HuH-7 (cell line): ENCODE measurements at regions not wholly inside any gene's neighbourhood (a gene's known extent, or its start where the extent isn't known, plus 50 kb on each side); places are given as distances from the start of the nearest gene placed in this dataset.
"Not testable (repeated sequence)": the region's sequence is repeated elsewhere in the genome, so short reads cannot be mapped to it uniquely, and the experiment has no call there.

Experiments
- DNase-seq: peaks from one replicate; pipeline ENCODE4 v3.0.0; 2011; ENCODE audit warnings: low spot score

DNA sequence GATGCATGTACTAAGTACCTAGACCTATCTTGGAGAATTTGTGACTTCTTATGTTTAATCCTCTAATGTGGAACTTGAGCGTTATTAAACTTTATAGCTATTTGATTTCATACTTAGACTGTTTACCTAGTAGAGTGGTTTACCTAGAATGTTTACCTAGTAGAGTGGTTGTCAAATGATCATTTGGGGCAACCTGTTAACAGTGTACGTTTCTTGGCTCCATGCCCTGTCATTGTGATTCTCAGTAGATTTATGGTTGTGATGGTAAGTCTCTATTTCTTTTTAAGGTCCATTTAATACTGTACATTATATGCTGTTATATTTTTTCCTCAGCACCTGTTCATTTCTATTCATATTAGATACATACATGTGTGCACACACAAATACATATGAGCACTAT is 233.0 kb upstream of the MAD2L1 start:
- no peak for DNase-seq

DNA sequence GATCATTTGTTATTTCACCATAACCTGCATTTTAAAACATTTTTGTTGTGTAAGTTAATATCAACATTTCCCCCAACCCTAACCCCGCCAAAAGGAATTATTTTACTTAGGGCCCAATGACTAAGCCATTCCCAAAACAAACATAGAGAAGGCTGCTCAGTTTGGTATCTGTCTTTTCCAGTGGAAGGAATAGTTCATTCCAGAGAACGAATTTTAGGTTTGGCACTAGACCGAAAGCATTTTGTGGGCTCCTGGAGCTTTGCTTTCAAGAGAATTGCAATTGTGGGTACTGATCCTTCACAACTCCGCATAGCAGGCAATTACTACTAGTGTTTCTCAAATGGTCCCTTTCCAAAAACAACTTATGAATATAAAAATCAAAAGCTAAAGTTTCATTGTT is 226.7 kb upstream of the MAD2L1 start:
- no peak for DNase-seq

DNA sequence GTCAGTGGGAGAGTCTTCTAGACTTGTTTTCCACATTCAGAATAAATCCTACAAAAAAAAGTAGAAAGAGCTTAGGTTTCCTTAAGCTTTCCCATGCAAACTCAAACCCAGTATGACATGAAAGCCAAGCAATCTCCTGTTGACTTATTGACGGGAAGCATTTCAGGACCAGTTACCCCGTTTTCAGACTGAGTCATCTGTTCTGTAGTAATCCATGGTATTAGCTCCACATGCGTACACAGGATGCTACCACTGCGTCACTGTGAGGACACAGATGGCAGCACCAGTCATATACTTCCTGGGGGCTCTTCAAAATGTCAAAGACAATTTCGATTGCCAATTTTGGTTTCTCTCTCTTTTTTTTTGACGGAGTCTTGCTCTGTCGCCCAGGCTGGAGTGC is 224.9 kb upstream of the MAD2L1 start:
- no peak for DNase-seq

DNA sequence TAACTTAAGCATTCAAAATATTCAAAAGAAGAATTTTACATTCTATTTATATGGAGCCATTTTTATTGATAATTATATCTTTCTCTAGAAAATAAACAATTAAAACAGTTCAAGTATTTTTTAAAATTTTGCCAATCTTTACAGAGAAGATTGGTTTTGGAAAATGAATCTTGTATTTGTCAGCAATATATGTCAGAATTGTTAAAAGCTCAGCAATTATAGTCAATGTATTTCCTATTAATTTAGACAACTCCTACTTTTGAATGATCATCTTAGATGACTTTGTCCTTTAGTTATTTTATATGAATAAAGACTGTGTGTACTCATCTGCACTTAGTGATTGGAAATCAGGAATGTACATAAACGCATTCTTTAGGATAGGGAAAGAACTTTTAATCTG is 223.9 kb upstream of the MAD2L1 start:
- DNase-seq, result no peak

DNA sequence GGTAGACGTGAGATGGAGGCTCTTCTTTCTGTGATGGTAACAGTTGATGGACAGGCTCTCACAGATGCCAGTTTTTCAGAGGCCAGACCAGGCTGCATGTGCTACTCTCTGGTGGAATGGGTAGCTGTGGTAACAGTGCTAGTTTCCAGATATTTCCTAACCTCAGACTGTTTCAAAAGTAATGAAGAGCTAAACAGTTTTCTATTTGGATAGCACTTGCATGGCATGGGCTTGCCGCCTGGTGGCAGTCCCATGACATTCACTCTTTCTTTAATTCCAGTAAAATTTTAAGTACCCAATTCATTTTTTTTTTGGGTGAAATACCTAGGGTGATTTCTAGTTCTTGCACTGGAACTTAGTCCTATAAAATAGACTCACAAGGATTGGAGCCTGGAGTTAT is 220.2 kb upstream of the MAD2L1 start:
- DNase-seq, result peak; percentile 1

DNA sequence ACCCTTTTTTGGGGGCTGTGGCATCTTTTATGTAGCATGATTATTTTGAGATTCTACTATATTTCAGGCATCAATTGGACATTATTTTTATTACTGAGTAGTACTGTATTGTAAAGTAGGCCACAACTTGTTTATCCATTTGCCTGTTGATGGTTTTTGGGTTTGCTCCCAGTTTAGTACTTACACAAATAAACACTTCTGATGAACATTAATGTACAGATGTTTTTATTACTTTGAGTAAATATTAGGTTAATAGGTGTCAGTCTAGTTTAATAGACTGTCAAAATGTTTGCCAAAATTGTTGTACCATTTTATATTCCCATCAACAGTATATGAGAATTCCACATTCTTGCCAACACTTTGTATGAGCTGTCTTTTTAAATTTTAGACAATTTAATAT is 214.9 kb upstream of the MAD2L1 start:
- DNase-seq, result no peak

DNA sequence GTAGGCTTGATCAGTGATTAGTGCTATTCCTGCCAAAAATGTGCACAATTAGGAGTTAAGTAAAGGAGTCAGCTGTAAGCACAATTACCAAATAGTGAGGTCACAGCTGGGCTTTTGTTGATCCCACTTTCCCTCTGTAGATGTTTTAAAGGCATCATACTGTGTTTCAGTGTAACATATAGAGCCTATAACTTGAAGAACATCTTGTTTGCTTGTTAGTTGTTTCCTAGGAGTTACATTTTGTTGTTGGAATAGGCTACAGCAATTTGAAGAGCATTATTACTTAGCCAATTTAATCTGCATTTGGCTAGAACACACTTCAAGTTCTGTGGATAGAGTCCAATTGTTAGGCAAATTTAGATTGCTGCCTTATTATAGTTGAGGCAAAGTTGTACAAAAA is 210.7 kb upstream of the MAD2L1 start:
- no peak for DNase-seq

DNA sequence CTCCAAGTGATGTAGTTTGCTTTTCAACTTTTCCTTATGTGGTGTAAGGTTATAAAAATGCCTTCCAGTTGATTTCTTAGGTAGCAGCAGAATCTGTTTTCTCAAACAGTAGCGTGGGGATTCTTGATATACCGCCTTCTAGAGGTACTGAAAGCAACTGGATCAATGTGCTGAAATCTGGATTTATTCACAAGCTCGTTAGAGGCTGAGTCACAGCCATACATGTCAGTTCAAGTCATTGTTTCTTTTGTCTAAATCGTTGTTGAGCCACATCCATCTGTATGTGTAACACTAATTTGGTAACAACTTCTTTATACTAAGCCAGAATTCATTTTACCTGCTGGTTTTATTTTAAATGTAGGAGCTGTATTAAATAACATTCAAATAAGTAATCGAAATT is 200.0 kb upstream of the MAD2L1 start:
- no peak for DNase-seq

DNA sequence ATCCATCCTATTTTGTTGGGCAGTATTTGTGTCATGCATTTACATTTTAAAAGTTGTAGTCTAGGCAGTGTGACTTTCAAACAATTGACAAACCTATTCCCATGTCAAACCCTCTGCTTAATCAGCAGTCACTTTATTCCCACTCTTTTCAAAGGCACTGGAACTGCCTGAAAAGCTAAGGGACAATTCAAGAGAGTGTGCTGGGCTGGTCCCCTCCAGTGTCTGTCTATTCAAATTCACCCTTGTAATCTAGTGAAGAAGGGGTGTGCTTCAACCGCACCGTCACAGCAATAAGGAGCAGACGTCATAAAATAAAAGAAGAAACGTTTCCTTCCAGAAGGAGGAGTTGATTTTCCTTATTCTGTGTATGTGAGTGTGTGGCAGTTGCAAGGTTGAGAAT is 197.0 kb upstream of the MAD2L1 start:
- DNase-seq, result no peak

DNA sequence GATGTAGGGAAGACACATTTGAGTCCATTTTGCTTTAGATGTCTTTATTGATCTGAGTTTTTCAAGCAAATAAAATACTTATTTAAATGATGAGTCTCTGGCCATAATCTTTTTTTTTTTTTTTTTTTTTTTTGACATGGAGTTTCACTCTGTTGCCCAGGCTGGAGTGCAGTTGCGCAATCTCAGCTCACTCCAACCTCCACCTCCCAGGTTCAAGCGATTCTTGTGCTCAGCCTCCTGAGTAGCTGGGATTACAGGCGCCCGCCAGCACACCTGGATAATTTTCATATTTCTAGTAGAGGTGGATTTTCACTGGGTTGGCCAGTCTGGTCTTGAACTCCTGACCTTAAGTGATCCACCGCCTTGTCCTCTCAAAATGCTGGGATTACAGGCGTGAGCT is 194.5 kb upstream of the MAD2L1 start:
- DNase-seq, result no peak

DNA sequence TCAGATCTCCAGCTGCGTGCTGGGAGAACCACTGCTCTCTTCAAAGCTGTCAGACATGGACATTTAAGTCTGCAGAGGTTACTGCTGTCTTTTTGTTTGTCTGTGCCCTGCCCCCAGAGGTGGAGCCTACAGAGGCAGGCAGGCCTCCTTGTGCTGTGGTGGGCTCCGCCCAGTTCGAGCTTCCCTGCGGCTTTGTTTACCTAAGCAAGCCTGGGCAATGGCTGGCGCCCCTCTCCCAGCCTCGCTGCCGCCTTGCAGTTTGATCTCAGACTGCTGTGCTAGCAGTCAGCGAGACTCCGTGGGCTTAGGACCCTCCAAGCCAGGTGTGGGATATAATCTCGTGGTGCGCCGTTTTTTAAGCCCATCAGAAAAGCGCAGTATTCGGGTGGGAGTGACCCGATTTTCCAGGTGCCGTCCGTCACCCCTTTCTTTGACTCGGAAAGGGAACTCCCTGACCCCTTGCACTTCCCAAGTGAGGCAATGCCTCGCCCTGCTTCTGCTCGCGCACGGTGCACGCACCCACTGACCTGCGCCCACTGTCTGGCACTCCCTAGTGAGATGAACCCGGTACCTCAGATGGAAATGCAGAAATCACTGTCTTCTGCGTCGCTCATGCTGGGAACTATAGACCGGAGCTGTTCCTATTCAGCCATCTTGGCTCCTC is 189.6 kb upstream of the MAD2L1 start:
- DNase-seq, result not testable (repeated sequence)

DNA sequence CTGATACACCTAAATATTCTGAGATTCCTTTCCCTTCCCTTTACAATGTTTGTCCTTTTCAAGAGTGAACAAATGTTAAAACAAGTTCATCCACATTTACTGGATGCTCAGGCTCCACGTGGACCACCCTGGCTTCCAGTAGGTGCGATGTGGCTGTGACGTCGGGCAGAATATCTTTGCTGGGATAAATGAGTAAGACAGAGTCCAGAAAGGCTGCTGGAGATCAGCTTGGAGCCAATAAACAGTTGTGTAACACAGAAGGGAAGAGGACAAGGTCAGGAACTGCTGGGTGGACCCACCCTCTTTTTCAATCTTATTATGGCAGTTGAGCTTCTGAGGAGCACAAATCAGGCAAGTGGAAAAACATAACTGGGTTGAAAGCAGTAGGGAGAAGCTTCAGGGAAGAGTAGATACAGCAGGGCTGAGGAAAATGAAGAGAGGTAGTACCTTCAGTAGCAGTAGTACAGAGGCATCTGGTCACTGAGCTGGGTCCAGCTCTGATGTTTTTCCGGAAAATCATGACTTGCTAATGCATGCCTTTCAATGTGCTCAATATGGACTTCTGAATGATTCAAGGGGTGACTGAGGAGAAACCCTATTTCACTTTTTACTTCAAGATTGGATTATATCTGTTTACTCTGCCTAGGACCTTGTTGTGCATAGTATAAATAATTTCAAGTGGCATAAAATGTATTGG is 171.8 kb upstream of the MAD2L1 start:
- no peak for DNase-seq

DNA sequence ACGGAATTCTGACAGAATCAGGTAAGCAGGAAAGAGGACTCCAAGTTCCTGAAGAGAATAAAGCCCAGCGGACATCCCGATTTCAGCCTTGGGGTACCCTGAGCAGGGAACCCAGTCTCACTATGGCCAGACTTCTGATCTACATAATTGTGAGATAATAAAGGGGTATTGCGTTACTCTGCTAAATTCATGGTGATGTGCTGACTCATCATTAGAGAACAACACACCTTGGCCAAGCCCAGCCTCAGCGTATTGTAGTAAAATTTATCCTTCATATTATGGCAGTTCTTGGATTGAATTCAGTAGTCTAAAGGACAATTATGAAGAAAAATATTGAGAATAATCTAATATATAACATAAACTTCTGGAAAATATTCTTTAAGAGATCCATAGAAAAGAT is 170.2 kb upstream of the MAD2L1 start:
- DNase-seq, result no peak

DNA sequence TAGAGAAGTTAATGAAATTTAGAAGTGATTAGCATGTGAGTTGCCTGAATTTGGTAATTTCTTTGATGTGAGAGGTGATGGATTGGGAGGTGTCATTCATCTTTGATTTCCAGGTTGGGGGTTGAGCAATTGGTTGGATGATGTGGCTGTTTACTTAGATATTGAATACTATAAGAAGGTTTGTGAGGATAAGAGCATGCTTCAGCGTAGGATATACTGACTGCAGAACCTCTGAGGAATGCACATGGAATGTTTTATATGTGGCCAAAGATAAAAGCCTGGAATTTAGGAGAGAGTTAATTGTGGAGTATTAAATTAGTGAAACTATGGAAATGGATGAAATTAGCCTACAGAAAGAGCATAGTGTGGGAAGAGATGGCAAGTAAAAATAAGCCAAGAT is 165.4 kb upstream of the MAD2L1 start:
- no peak for DNase-seq

DNA sequence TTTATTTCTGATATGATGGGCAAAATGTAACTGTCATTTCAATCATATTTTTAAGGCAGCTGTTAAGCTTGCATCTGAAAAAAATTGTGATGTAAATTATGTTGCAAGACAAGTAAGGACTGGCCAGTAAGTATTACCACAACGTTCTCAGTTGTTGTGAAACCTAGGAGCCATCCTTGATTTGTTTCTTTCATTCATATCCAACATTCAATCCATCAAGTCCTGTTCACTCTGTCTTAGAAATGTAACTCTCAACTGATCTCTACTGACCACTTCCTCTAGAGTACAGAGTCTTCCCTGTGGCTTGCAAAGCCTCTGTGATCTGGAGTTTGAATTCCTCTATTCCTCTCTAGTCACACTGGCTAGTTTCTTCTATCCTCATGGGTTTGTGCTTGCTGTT is 161.4 kb upstream of the MAD2L1 start:
- no peak for DNase-seq

DNA sequence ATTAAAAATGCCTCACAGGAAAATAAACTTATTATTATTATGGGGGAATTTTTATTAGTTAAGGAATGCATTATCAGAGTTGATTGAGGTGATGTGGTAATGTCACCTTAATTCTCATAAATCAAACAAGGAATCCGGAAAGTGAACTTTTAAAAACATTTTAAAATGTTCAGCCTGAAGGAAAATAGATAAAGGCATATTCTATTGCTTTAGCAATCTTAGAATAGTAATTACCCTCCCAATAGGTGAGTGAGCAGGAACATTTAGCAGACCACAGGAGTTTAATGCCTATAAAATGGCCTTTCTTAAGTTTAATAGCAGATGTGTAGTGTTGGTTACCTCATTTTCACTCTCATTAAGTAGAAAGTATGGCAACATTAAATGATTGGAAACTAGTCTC is 160.9 kb upstream of the MAD2L1 start:
- no peak for DNase-seq

DNA sequence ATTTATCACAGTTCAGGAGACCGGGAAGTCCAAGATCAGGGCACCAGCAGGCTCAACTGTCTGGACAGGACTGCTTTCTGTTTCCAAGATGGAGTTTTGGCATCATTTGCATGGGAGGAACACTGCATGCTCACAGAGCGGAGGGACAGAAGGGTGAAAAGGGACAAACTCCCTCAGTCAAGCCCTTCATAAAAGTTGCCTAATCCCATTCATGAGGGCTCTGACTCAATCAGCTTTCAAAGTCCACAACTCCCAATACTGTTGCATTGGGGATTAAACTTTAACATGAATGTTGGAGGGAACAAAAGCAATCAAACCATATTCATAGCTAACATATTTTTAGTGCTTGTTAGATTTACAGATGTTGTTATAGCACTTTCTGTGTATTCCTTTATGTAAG is 158.9 kb upstream of the MAD2L1 start:
- peak; percentile 6 for DNase-seq

DNA sequence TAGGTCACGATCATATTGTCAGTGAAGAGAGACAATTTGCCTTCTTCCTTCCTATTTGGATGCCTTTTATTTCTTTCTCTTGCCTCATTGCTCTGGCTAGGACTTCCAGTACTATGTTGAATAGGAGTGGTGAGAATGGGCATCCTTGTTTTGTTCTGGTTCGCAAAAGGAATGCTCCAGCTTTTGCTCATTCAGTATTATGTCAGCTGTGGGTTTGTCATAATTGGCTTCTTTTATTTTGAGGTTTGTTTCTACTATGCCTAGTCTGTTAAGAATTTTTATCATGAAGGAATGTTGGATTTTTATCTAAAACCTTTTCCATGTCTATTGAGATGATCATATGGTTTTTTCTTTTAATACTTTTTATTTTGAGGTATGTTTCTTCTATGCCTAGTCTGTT is 152.3 kb upstream of the MAD2L1 start:
- no peak for DNase-seq

DNA sequence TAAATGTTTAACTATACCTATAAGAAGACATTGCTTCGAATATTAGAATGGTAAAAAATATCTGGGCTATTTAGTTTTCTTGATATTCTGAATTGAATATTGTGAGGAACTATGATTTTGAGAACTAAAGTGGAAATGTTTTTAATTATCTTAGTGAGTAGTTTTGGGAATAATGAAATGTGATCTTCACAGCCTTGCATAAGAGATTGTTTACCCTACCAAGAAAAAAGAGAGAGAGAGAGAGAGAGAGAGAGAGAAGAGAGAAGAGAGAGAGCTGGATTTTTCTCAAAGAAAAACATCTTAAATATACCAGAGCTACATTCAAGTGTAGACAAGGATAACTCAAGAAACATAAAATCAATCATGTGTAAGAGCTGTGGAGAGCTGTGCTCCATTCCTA is 148.7 kb upstream of the MAD2L1 start:
- DNase-seq, result no peak

DNA sequence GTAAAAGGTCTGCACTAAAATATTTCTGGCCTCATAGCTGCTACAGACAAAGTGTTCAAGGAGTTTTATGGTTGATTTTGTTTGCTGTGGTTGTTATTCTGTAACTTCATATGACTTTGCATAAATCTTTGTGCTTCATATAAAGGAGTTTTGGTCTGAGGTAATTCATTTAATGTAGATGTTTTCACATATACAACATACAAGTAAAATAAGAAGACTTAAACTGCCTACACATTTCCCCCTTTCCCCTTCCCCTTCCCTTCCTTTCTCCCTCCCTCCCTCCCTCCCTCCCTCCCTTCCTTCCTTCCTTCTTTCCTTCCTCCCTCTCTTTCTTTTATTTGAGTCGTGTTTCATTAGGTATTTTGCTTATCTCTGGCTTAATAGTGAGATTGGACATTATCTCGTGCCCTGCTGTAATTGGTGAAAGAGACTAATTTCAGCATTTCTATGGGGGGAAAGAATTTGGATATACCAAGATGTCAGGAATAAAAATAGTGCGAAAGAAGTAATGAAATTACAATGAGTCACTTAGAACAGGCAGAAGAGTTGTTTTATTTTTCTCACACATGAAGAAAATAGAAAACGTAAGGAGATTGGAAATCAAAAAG is 144.9 kb upstream of the MAD2L1 start:
- DNase-seq, result no peak

DNA sequence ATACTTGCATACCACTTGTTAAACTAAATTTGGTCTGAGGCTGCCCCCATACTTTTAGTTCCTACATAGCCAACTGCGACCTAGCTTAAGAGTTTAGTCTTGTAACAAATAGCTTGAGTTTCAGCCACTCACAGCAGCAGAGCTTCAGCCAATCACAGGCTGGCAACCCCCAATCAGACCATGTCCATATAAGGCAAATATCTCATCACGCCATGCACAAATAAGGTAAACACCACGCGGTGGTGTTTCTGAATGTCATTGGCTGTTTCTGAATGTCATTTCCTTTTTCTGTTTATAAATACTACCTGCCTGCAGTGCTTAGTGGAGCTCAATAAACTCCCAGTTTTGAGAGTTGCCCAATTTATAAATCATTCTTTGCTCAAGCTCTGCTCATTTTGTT is 143.1 kb upstream of the MAD2L1 start:
- no peak for DNase-seq

DNA sequence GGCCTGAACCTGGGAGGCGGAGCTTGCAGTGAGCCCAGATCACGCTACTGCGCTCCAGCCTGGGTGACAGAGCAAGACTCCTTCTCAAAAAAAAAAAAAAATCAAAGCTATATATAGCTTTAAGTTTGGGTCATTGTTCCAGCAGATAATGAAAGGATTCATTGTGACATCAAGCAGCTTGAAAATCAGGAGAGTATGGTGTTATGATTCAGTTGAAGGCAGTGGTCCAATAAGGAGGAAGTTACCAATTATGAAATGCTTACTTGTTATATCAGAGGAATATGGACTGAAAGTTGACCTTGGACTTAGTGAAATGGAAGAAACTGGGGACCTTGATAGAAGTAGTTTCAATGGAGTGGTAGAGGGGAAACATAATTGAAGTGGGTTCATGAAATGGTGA is 140.4 kb upstream of the MAD2L1 start:
- no peak for DNase-seq

DNA sequence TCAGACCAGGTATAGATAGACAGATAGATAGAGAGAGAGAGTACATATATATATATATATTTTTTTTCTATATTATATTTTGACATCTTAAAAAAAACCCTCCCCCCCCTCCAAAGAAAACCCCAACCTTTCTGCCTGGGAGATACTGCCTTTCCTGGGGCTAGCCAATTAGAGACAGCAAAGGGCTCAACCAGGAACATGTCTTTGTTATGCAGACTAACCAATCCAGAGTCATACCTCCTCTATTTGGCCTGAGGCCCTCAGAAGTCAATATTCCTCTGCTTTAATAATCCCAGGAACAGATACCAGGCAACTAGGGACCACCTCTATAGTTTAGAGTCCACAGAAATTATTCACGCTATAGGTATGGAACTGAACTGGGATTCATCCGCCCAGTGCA is 135.6 kb upstream of the MAD2L1 start:
- DNase-seq, result no peak

DNA sequence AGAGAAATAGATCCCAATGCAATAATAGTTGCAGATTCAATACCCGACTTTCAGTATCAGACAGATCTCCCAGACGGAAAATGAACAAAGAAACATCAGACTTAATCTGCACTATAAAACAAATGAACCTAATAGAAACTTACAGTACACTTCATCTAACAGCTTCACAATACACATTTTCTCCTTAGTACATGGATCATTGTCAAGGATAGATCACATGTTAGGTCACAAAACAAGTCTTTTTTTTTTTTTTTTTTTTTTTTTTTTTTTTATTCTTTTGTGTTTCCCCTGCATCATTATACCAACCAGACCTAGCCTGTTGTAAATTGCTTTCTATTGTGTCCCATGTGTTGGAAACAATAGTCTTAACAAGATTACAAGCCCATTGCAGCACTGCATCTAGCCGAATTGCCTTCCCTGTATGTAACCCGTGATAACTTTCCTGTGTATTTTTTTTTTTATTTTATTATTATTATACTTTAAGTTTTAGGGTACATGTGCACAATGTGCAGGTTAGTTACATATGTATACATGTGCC is 134.0 kb upstream of the MAD2L1 start:
- DNase-seq, result not testable (repeated sequence)
